ENCODE measurements at regions not wholly inside any gene's neighbourhood (a gene's known extent, or its start where the extent isn't known, plus 50 kb on each side); places are given as distances from the start of the nearest gene placed in this dataset.

DNA sequence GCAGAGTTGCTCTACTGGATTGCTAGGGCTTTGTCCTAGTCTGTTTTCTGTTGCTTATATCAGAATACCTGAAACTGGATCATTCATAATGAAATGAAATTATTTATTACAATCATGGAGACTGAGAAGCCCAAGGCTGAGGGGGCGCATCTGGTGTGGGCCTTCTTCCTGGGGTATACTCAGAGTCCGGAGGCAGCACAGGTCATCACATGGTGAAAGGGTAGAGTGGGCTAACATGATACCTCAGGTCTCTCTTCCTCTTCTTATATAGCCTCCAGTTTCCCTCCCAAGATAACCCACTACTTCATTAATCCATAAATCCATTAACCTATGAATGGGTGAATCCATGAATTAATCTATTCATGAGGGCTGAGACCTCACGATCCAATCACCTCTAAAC, 667.6 kb upstream of the NCAM2 start:
- Histone ChIP-seq H3K9me3 (ENCODE audit: low read length) (no peaks in the 10 kb centered on the region), H3K4me3 (ENCODE audit: low read length) (no peak overlapping the region), H3K27ac (ENCODE audit: low read depth, low read length) (no peak overlapping the region), H3K36me3 (ENCODE audit: insufficient read depth, low read length) (no peaks in the 10 kb centered on the region), H3K27me3 (ENCODE audit: insufficient read depth, low read length, poor library complexity, severe bottlenecking) (no peaks in the 10 kb centered on the region), H3K4me1 (ENCODE audit: insufficient read depth, low read length) (no peaks in the 10 kb centered on the region)
- no peak for DNase-seq
- Mint-ChIP-seq H3K4me3 (no peak overlapping the region), H3K4me1 (no peaks in the 10 kb centered on the region), H3K27me3 (no peaks in the 10 kb centered on the region), H3K36me3 (no peaks in the 10 kb centered on the region), H3K9me3 (peaks cover 2 to 30% (median 8%) of the 10 kb centered on the region in 5 donors), H3K27ac (no peak overlapping the region)
- POLR2A ChIA-PET = no interaction called here
- CTCF ChIA-PET = no interaction called here

GRCh38 chr21:20334585-20334984, 663.6 kb upstream of the NCAM2 start:
- POLR2A ChIA-PET = no interaction called here
- Histone ChIP-seq H3K4me3 (ENCODE audit: low read length) (no peak overlapping the region), H3K36me3 (ENCODE audit: insufficient read depth, low read length) (no peaks in the 10 kb centered on the region), H3K27ac (ENCODE audit: low read depth, low read length) (no peak overlapping the region), H3K9me3 (ENCODE audit: low read length) (no peaks in the 10 kb centered on the region), H3K27me3 (ENCODE audit: insufficient read depth, low read length, poor library complexity, severe bottlenecking) (no peaks in the 10 kb centered on the region), H3K4me1 (ENCODE audit: insufficient read depth, low read length) (no peaks in the 10 kb centered on the region)
- no peak for DNase-seq
- Mint-ChIP-seq H3K27me3 (no peaks in the 10 kb centered on the region), H3K27ac (no peak overlapping the region), H3K9me3 (peaks cover 2 to 26% (median 4%) of the 10 kb centered on the region in 5 donors), H3K4me3 (no peak overlapping the region), H3K4me1 (no peaks in the 10 kb centered on the region), H3K36me3 (no peaks in the 10 kb centered on the region)
- CTCF ChIA-PET = no interaction called here

GRCh38 chr21:20341431-20341830, 656.8 kb upstream of the NCAM2 start:
- Mint-ChIP-seq H3K36me3 (no peaks in the 10 kb centered on the region), H3K4me1 (no peaks in the 10 kb centered on the region), H3K27me3 (no peaks in the 10 kb centered on the region), H3K9me3 (peaks cover 5 to 19% (median 8%) of the 10 kb centered on the region in 5 donors), H3K4me3 (no peak overlapping the region), H3K27ac (no peak overlapping the region)
- no peaks in the 10 kb centered on the region for H3K36me3 ChIP-seq (ENCODE audit: insufficient read depth, low read length)
- no peak for DNase-seq
- CTCF ChIA-PET = no interaction called here
- POLR2A ChIA-PET = no interaction called here
- no peak overlapping the region for H3K27ac ChIP-seq (ENCODE audit: low read depth, low read length)
- no peaks in the 10 kb centered on the region for H3K9me3 ChIP-seq (ENCODE audit: low read length)
- H3K4me1 ChIP-seq (ENCODE audit: insufficient read depth, low read length) = no peaks in the 10 kb centered on the region
- no peak overlapping the region for H3K4me3 ChIP-seq (ENCODE audit: low read length)
- H3K27me3 ChIP-seq (ENCODE audit: insufficient read depth, low read length, poor library complexity, severe bottlenecking) = no peaks in the 10 kb centered on the region

- no peak overlapping the region for H3K27ac Mint-ChIP-seq
- H3K9me3 Mint-ChIP-seq = peaks cover 3 to 22% (median 12%) of the 10 kb centered on the region in 5 donors
- Histone ChIP-seq H3K27me3 (ENCODE audit: insufficient read depth, low read length, poor library complexity, severe bottlenecking) (no peaks in the 10 kb centered on the region), H3K4me3 (ENCODE audit: low read length) (no peak overlapping the region), H3K36me3 (ENCODE audit: insufficient read depth, low read length) (no peaks in the 10 kb centered on the region), H3K4me1 (ENCODE audit: insufficient read depth, low read length) (no peaks in the 10 kb centered on the region), H3K9me3 (ENCODE audit: low read length) (no peaks in the 10 kb centered on the region), H3K27ac (ENCODE audit: low read depth, low read length) (no peak overlapping the region)
- ChIA-PET POLR2A (no interaction called here), CTCF (no interaction called here)
- no peaks in the 10 kb centered on the region for H3K27me3 Mint-ChIP-seq
- no peak for DNase-seq
- no peaks in the 10 kb centered on the region for H3K4me1 Mint-ChIP-seq
- no peaks in the 10 kb centered on the region for H3K36me3 Mint-ChIP-seq
- no peak overlapping the region for H3K4me3 Mint-ChIP-seq
Observed at GRCh38 chr21:20343186-20343585, 655.0 kb upstream of the NCAM2 start.

- Mint-ChIP-seq H3K4me1 (no peaks in the 10 kb centered on the region), H3K9me3 (peaks cover 2 to 24% (median 9%) of the 10 kb centered on the region in 5 donors), H3K27ac (no peak overlapping the region), H3K27me3 (no peaks in the 10 kb centered on the region), H3K36me3 (no peaks in the 10 kb centered on the region), H3K4me3 (no peak overlapping the region)
- H3K36me3 ChIP-seq (ENCODE audit: insufficient read depth, low read length) = no peaks in the 10 kb centered on the region
- H3K27me3 ChIP-seq (ENCODE audit: insufficient read depth, low read length, poor library complexity, severe bottlenecking) = no peaks in the 10 kb centered on the region
- ChIA-PET CTCF (no interaction called here), POLR2A (no interaction called here)
- H3K9me3 ChIP-seq (ENCODE audit: low read length) = no peaks in the 10 kb centered on the region
- no peaks in the 10 kb centered on the region for H3K4me1 ChIP-seq (ENCODE audit: insufficient read depth, low read length)
- DNase-seq = no peak
- no peak overlapping the region for H3K27ac ChIP-seq (ENCODE audit: low read depth, low read length)
- no peak overlapping the region for H3K4me3 ChIP-seq (ENCODE audit: low read length)
Observed at GRCh38 chr21:20351138-20351537, 647.1 kb upstream of the NCAM2 start.

- POLR2A ChIA-PET = no interaction called here
- Mint-ChIP-seq H3K27me3 (no peaks in the 10 kb centered on the region), H3K27ac (no peak overlapping the region), H3K36me3 (no peaks in the 10 kb centered on the region), H3K4me1 (no peaks in the 10 kb centered on the region), H3K9me3 (peaks cover 2 to 14% (median 11%) of the 10 kb centered on the region in 5 donors), H3K4me3 (no peak overlapping the region)
- CTCF ChIA-PET = no interaction called here
- no peaks in the 10 kb centered on the region for H3K36me3 ChIP-seq (ENCODE audit: insufficient read depth, low read length)
- H3K4me1 ChIP-seq (ENCODE audit: insufficient read depth, low read length) = no peaks in the 10 kb centered on the region
- H3K4me3 ChIP-seq (ENCODE audit: low read length) = no peak overlapping the region
- no peak for DNase-seq
- no peaks in the 10 kb centered on the region for H3K9me3 ChIP-seq (ENCODE audit: low read length)
- H3K27me3 ChIP-seq (ENCODE audit: insufficient read depth, low read length, poor library complexity, severe bottlenecking) = no peaks in the 10 kb centered on the region
- H3K27ac ChIP-seq (ENCODE audit: low read depth, low read length) = no peak overlapping the region
Observed at GRCh38 chr21:20353351-20353750, 644.9 kb upstream of the NCAM2 start.

DNA sequence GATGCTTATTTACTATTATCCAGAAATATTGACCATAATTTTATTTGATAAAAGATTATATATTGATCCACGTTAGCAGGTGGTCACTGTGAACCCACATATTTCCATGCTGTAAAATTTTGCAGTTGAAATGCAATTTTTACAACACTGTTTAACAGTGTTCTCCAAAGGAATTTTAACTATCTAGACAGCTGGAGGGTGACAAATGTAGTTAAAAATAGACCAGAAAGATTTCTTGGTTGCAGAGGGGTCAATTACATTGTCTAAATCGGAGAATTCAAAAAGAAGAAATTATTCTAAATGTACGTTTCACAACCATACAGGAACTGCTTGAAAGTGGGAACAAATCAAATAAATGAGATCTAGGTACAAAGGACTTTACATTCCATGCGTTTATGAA, 625.2 kb upstream of the NCAM2 start:
- Mint-ChIP-seq H3K4me3 (no peak overlapping the region), H3K27me3 (no peaks in the 10 kb centered on the region), H3K4me1 (no peaks in the 10 kb centered on the region), H3K27ac (no peak overlapping the region), H3K36me3 (peaks cover 0 to 2% (median 0%) of the 10 kb centered on the region in 3 donors), H3K9me3 (peaks cover 2 to 28% (median 12%) of the 10 kb centered on the region in 5 donors)
- ChIA-PET CTCF (no interaction called here), POLR2A (no interaction called here)
- Histone ChIP-seq H3K9me3 (ENCODE audit: low read length) (no peaks in the 10 kb centered on the region), H3K4me1 (ENCODE audit: insufficient read depth, low read length) (no peaks in the 10 kb centered on the region), H3K27me3 (ENCODE audit: insufficient read depth, low read length, poor library complexity, severe bottlenecking) (no peaks in the 10 kb centered on the region), H3K36me3 (ENCODE audit: insufficient read depth, low read length) (no peaks in the 10 kb centered on the region), H3K4me3 (ENCODE audit: low read length) (no peak overlapping the region), H3K27ac (ENCODE audit: low read depth, low read length) (no peak overlapping the region)
- no peak for DNase-seq

- Histone ChIP-seq H3K27ac (ENCODE audit: low read depth, low read length) (no peak overlapping the region), H3K4me3 (ENCODE audit: low read length) (no peak overlapping the region), H3K9me3 (ENCODE audit: low read length) (no peaks in the 10 kb centered on the region), H3K4me1 (ENCODE audit: insufficient read depth, low read length) (no peaks in the 10 kb centered on the region), H3K36me3 (ENCODE audit: insufficient read depth, low read length) (no peaks in the 10 kb centered on the region), H3K27me3 (ENCODE audit: insufficient read depth, low read length, poor library complexity, severe bottlenecking) (no peaks in the 10 kb centered on the region)
- Mint-ChIP-seq H3K36me3 (no peaks in the 10 kb centered on the region), H3K27ac (no peak overlapping the region), H3K4me1 (no peaks in the 10 kb centered on the region), H3K4me3 (no peak overlapping the region), H3K9me3 (peaks cover 2 to 33% (median 7%) of the 10 kb centered on the region in 5 donors), H3K27me3 (no peaks in the 10 kb centered on the region)
- ChIA-PET CTCF (no interaction called here), POLR2A (no interaction called here)
- no peak for DNase-seq
Observed at GRCh38 chr21:20377250-20377649, 621.0 kb upstream of the NCAM2 start.

DNA sequence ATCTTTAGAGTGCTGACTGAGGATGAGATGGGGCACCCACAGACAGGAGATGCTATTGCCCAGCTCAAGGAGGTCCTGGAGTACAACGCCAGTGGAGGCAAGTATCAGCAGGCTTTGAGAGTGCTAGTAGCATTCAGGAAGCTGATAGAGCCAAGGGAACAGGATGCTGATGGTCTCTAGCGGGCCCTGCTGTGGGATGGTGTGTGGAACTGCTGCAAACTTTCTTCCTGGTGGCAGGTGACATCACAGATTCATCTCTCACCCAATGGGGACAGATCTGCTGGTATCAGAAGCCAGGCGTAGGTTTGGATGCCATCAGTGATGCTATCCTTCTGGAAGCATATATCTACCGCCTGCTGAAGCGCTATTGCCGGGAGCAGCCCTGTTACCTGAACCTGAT, 609.8 kb upstream of the NCAM2 start:
- H3K4me1 ChIP-seq (ENCODE audit: insufficient read depth, low read length) = no peaks in the 10 kb centered on the region
- DNase-seq = no peak
- Mint-ChIP-seq H3K36me3 (no peaks in the 10 kb centered on the region), H3K27me3 (peaks cover 0 to 2% of the 10 kb centered on the region in 2 donors), H3K9me3 (peaks cover 3 to 53% (median 13%) of the 10 kb centered on the region in 5 donors), H3K4me3 (no peak overlapping the region), H3K4me1 (no peaks in the 10 kb centered on the region), H3K27ac (no peak overlapping the region)
- H3K27ac ChIP-seq (ENCODE audit: low read depth, low read length) = no peak overlapping the region
- H3K4me3 ChIP-seq (ENCODE audit: low read length) = no peak overlapping the region
- H3K9me3 ChIP-seq (ENCODE audit: low read length) = no peaks in the 10 kb centered on the region
- ChIA-PET POLR2A (no interaction called here), CTCF (no interaction called here)
- no peaks in the 10 kb centered on the region for H3K27me3 ChIP-seq (ENCODE audit: insufficient read depth, low read length, poor library complexity, severe bottlenecking)
- H3K36me3 ChIP-seq (ENCODE audit: insufficient read depth, low read length) = no peaks in the 10 kb centered on the region
